Ectodermal cell (in vitro differentiated cells): ENCODE measurements at regions not wholly inside any gene's neighbourhood (a gene's known extent, or its start where the extent isn't known, plus 50 kb on each side); places are given as distances from the start of the nearest gene placed in this dataset.
A peak's percentile ranks its signal among the peaks of the same experiment; 100 is the strongest.

Experiments
- H3K27ac ChIP-seq: 2 replicates; pipeline ENCODE4 v1.7.0; 2013; ENCODE audit warnings: mild to moderate bottlenecking, low read depth, low read length; ENCODE audit not compliant: insufficient read depth, poor library complexity, severe bottlenecking
- H3K27me3 ChIP-seq: 2 replicates; pipeline ENCODE4 v1.7.0; 2013; ENCODE audit warnings: mild to moderate bottlenecking, low read length; ENCODE audit not compliant: insufficient read depth, control insufficient read depth, poor library complexity, severe bottlenecking
- H3K36me3 ChIP-seq: one replicate; pipeline ENCODE4 v1.7.0; 2013; ENCODE audit warnings: low read length; ENCODE audit not compliant: control insufficient read depth, insufficient read depth
- H3K4me1 ChIP-seq: one replicate; pipeline ENCODE4 v1.7.0; 2013; ENCODE audit warnings: low read length; ENCODE audit not compliant: control insufficient read depth, insufficient read depth
- H3K4me3 ChIP-seq: 2 replicates; pipeline ENCODE4 v1.7.0; 2013; ENCODE audit warnings: low read depth, low read length, control low read depth; ENCODE audit not compliant: insufficient read depth
- H3K9me3 ChIP-seq: 2 replicates; pipeline ENCODE4 v1.7.0; 2013; ENCODE audit warnings: mild to moderate bottlenecking, low read length, moderate library complexity; ENCODE audit not compliant: control insufficient read depth
- WGBS, 2 experiments: methylation state at CpG; one replicate each; pipeline ENCODE4 v1.1.7; 2013; ENCODE audit warnings: missing lambda C conversion rate in 2 of 2; 5-methylcytosine and 5-hydroxymethylcytosine counted together

DNA sequence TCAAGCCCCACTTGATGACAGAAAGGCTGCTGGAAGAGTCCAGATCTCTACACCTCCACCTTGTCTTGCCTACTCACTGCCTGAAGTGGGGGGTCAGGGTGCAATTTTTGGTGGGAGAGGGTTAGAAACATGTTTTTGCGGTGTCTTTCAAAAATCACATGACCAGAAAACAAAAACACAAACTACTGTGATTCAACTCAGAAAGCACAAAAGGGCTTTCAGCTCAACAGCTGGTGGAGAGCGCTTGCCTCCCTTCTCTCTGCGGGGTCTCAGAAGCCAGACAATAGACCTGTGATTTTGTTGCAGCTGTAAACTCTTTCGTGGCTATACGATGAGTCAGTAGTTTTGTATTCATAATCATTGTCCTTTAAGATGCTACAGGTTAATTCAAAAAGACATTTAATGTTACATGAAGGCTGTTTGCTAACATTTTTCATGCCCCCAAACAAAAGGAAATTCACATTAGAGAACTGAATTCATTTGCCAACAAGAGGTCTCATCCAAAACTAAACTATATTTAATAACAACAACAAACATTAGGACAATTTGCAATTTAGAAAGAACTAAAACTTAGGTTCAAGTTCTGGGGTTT lies 172.6 kb upstream of the RAI14 start:
- Histone ChIP-seq H3K36me3 (no peaks in the 10 kb centered on the region), H3K9me3 (no peaks in the 10 kb centered on the region), H3K4me3 (no peak overlapping the region), H3K27me3 (no peaks in the 10 kb centered on the region), H3K4me1 (peaks cover 20% of the 10 kb centered on the region), H3K27ac (peak overlapping the region; percentile 72)
- WGBS, 2 experiments = 1 to 13% methylated on average over 3 to 5 of the region's 5 CpGs

DNA sequence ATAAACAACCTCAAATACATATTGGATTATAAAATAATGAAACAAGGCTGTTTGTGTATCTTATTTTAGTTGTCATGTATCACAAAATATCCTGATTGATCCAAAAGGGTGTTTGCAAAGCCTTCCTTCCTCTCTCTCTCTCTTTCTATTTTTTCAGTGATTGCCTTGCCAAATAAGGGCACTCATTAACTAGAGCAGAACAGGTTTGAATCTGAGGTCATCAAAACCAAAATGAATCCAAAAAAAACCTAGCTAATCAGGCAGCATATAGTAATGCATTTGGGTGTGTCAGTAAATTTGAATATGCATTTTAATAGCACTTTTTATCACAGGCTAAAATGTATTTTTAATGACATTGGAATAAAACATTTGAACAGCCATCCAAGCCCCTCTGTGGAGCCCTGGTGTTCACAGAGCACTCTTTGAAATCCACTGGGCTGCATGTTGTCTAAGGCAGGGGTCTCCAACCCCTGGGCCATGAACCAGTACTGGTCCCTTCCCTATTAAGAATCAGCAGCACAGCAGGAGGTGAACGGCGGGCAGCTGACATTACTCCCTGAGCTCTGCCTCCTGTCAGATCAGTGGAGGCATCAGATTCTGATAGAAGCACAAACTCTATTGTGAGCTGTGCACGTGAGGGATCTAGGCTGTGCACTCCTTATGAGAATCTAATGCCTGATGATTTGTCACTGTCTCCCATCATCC lies 171.8 kb upstream of the RAI14 start:
- Histone ChIP-seq H3K36me3 (no peaks in the 10 kb centered on the region), H3K4me3 (no peak overlapping the region), H3K27me3 (no peaks in the 10 kb centered on the region), H3K4me1 (peaks cover 20% of the 10 kb centered on the region), H3K9me3 (no peaks in the 10 kb centered on the region), H3K27ac (no peak overlapping the region)
- WGBS, 2 experiments = 52 to 54% methylated on average over 3 of the region's 3 CpGs

GRCh38 chr5:34485768-34486030 lies 170.4 kb upstream of the RAI14 start:
- Histone ChIP-seq H3K4me1 (peaks cover 20% of the 10 kb centered on the region), H3K27ac (no peak overlapping the region), H3K36me3 (no peaks in the 10 kb centered on the region), H3K27me3 (no peaks in the 10 kb centered on the region), H3K4me3 (no peak overlapping the region), H3K9me3 (no peaks in the 10 kb centered on the region)

GRCh38 chr5:34486160-34486848 lies 169.8 kb upstream of the RAI14 start:
- Histone ChIP-seq H3K27me3 (no peaks in the 10 kb centered on the region), H3K4me3 (no peak overlapping the region), H3K9me3 (no peaks in the 10 kb centered on the region), H3K36me3 (no peaks in the 10 kb centered on the region), H3K27ac (no peak overlapping the region), H3K4me1 (peaks cover 25% of the 10 kb centered on the region)
- WGBS, 2 experiments = 36 to 37% methylated on average over 13 to 15 of the region's 15 CpGs

- Histone ChIP-seq H3K36me3 (no peaks in the 10 kb centered on the region), H3K4me1 (peaks cover 30% of the 10 kb centered on the region), H3K9me3 (no peaks in the 10 kb centered on the region), H3K27me3 (no peaks in the 10 kb centered on the region), H3K4me3 (no peak overlapping the region), H3K27ac (no peak overlapping the region)
- 44 to 50% methylated on average over 2 of the region's 2 CpGs for WGBS, 2 experiments
These were observed 169.3 kb upstream of the RAI14 start for GRCh38 chr5:34486849-34487158.

GRCh38 chr5:34487159-34487879 lies 168.8 kb upstream of the RAI14 start:
- Histone ChIP-seq H3K27ac (no peak overlapping the region), H3K4me1 (peaks cover 30% of the 10 kb centered on the region), H3K36me3 (no peaks in the 10 kb centered on the region), H3K4me3 (no peak overlapping the region), H3K27me3 (no peaks in the 10 kb centered on the region), H3K9me3 (no peaks in the 10 kb centered on the region)
- WGBS, 2 experiments = 92 to 94% methylated on average over 11 of the region's 11 CpGs

DNA sequence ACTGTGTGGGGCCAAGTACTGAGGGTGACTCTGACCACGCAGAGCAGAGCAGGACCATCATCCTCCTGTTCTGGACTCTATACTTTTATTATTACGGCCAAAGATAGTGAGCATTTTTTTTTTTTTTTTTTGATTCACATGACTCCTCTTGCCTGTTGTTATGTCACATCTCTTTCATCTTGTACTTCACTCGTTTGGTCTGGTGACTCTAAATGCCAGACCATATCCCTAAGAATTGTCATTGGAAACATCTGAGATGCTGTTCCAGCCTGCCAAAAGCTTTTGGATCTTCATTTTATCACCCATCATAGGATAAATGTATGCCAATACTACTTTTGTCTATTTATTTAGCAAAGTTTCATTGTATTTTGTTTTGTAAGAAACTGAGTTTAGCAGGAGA lies 168.2 kb upstream of the RAI14 start:
- Histone ChIP-seq H3K36me3 (no peaks in the 10 kb centered on the region), H3K4me3 (no peak overlapping the region), H3K27ac (no peak overlapping the region), H3K27me3 (no peaks in the 10 kb centered on the region), H3K4me1 (peaks cover 30% of the 10 kb centered on the region), H3K9me3 (no peaks in the 10 kb centered on the region)
- 96 to 97% methylated on average over 3 of the region's 3 CpGs for WGBS, 2 experiments

GRCh38 chr5:34488984-34489383 lies 167.1 kb upstream of the RAI14 start:
- Histone ChIP-seq H3K27ac (no peak overlapping the region), H3K4me1 (peaks cover 23% of the 10 kb centered on the region), H3K27me3 (no peaks in the 10 kb centered on the region), H3K4me3 (no peak overlapping the region), H3K9me3 (no peaks in the 10 kb centered on the region), H3K36me3 (no peaks in the 10 kb centered on the region)
- WGBS, 2 experiments = 87 to 95% methylated on average over 3 of the region's 4 CpGs

DNA sequence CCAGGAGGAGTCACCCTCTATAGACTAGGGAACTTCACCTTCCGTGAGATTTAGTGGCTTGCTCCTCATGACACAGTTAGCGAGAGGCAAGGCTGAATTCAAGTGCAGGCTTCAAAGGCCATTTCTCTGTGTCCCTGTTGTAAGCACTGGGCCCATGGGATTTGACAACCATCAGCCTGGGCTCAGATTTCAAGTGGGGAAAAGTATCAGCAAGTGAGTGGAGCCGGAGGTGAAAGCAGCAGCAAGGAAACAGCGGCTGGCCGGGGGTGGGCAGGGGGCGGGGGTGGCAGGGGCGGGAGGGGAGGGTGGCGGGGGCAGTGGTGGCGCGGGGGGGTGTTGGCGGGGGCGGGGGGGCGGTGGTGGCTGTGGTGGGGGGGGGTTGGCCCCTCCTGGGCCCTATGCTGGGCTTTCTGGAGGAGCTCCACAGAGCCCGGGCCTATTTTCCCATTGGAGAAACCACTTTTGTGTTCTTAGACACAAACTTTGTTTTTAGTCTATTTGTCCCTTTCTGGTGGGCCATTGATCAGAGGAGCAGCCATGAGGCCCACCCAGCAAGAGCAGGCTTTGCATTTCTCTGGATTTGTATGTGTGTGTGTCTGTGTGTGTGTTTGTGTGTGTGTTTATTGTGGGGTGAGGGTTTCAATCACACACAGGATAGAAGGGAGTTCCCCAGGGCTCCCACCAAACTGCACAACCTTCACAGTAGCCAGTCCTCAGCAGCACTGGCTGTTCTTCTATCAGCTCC lies 165.4 kb upstream of the RAI14 start:
- H3K4me3 ChIP-seq = no peak overlapping the region
- WGBS, 2 experiments = 11 to 19% methylated on average over 4 to 7 of the region's 14 CpGs

GRCh38 chr5:34491251-34491620 lies 164.9 kb upstream of the RAI14 start:
- 60 to 63% methylated on average over 6 of the region's 6 CpGs for WGBS, 2 experiments
- Histone ChIP-seq H3K27me3 (no peaks in the 10 kb centered on the region), H3K36me3 (no peaks in the 10 kb centered on the region), H3K4me3 (no peak overlapping the region), H3K27ac (no peak overlapping the region), H3K9me3 (no peaks in the 10 kb centered on the region), H3K4me1 (peaks cover 9% of the 10 kb centered on the region)

More for the DNA sequence above, 165.4 kb upstream of the RAI14 start:
- no peaks in the 10 kb centered on the region for H3K27me3 ChIP-seq
- H3K36me3 ChIP-seq = no peaks in the 10 kb centered on the region
- H3K9me3 ChIP-seq = no peaks in the 10 kb centered on the region
- no peak overlapping the region for H3K27ac ChIP-seq
- peaks cover 14% of the 10 kb centered on the region for H3K4me1 ChIP-seq
